Neural progenitor cell (in vitro differentiated cells): ENCODE measurements at regions not wholly inside any gene's neighbourhood (a gene's known extent, or its start where the extent isn't known, plus 50 kb on each side); places are given as distances from the start of the nearest gene placed in this dataset.

Experiments used
- DNase-seq: peaks from one replicate; pipeline ENCODE4 v3.0.0-alpha.2; 2016; ENCODE audit warnings: low spot score
- H2AFZ ChIP-seq: fragments of 200-600 bp; sonication (generic); replicated peaks from 2 replicates; pipeline ENCODE4 v1.6.1; 2016; ENCODE audit warnings: antibody characterized with exemption
- H3F3A ChIP-seq: fragments of 200-600 bp; sonication (generic); 2 replicates; pipeline ENCODE4 v1.6.1; 2016; ENCODE audit warnings: antibody characterized with exemption, low read depth
- H3K27ac ChIP-seq: fragments of 200-600 bp; sonication (generic); 2 replicates; pipeline ENCODE4 v1.5.1; 2016; ENCODE audit warnings: mild to moderate bottlenecking
- H3K27me3 ChIP-seq: fragments of 200-600 bp; sonication (generic); 2 replicates; pipeline ENCODE4 v1.6.1; 2016; ENCODE audit warnings: mild to moderate bottlenecking, moderate library complexity
- H3K36me3 ChIP-seq: fragments of 200-600 bp; sonication (generic); 2 replicates; pipeline ENCODE4 v1.5.1; 2016
- H3K4me1 ChIP-seq: fragments of 200-600 bp; sonication (generic); 2 replicates; pipeline ENCODE4 v1.6.1; 2016; ENCODE audit warnings: mixed run types
- H3K4me2 ChIP-seq: fragments of 200-600 bp; sonication (generic); 2 replicates; pipeline ENCODE4 v1.6.1; 2016
- H3K4me3 ChIP-seq: fragments of 200-600 bp; sonication (generic); 2 replicates; pipeline ENCODE4 v1.5.1; 2016
- H3K79me2 ChIP-seq: fragments of 200-600 bp; sonication (generic); 2 replicates; pipeline ENCODE4 v1.6.1; 2016; ENCODE audit warnings: low read depth
- H3K9ac ChIP-seq: fragments of 200-600 bp; sonication (generic); 2 replicates; pipeline ENCODE4 v1.6.1; 2016
- H3K9me3 ChIP-seq: fragments of 200-600 bp; sonication (generic); 2 replicates; pipeline ENCODE4 v1.5.1; 2016; ENCODE audit warnings: low read depth
- H4K20me1 ChIP-seq: fragments of 200-600 bp; sonication (generic); 2 replicates; pipeline ENCODE4 v1.6.1; 2016; ENCODE audit warnings: low read depth
- H3K27ac Mint-ChIP-seq: 3 replicates; pipeline ENCODE4 v1.8.0; 2021; ENCODE audit warnings: mixed read lengths
- H3K27me3 Mint-ChIP-seq: 2 replicates; pipeline ENCODE4 v1.8.0; 2022; ENCODE audit warnings: low read depth, mild to moderate bottlenecking, inconsistent platforms, moderate library complexity, mixed read lengths; ENCODE audit not compliant: insufficient read depth
- H3K36me3 Mint-ChIP-seq: 3 replicates; pipeline ENCODE4 v1.8.0; 2021; ENCODE audit warnings: mixed read lengths
- H3K4me1 Mint-ChIP-seq: 3 replicates; pipeline ENCODE4 v1.8.0; 2021; ENCODE audit warnings: mixed read lengths
- H3K4me3 Mint-ChIP-seq: 3 replicates; pipeline ENCODE4 v1.8.0; 2021; ENCODE audit warnings: mild to moderate bottlenecking, moderate library complexity, mixed read lengths
- H3K9me3 Mint-ChIP-seq: 3 replicates; pipeline ENCODE4 v1.8.0; 2020; ENCODE audit warnings: mixed read lengths
- CTCF ChIP-seq: fragments of 200-600 bp; sonication (generic); IDR thresholded peaks from 2 replicates; pipeline ENCODE4 v1.5.1; 2017; ENCODE audit warnings: antibody characterized with exemption, mild to moderate bottlenecking
- EZH2 ChIP-seq: fragments of 200-600 bp; sonication (generic); IDR thresholded peaks from 2 replicates; pipeline ENCODE4 v1.6.1; 2017; ENCODE audit warnings: antibody characterized with exemption, mild to moderate bottlenecking, moderate library complexity
- EZH2phosphoT487 ChIP-seq: fragments of 200-600 bp; sonication (generic); IDR thresholded peaks from 2 replicates; pipeline ENCODE4 v1.6.1; 2017; ENCODE audit warnings: antibody characterized with exemption

- Mint-ChIP-seq H3K9me3 (peaks cover 3% of the 10 kb centered on the region), H3K36me3 (no peaks in the 10 kb centered on the region), H3K27ac (no peak overlapping the region)
Measured at GRCh38 chr2:123636232-123636631, 388.9 kb upstream of the CNTNAP5 start.

DNA sequence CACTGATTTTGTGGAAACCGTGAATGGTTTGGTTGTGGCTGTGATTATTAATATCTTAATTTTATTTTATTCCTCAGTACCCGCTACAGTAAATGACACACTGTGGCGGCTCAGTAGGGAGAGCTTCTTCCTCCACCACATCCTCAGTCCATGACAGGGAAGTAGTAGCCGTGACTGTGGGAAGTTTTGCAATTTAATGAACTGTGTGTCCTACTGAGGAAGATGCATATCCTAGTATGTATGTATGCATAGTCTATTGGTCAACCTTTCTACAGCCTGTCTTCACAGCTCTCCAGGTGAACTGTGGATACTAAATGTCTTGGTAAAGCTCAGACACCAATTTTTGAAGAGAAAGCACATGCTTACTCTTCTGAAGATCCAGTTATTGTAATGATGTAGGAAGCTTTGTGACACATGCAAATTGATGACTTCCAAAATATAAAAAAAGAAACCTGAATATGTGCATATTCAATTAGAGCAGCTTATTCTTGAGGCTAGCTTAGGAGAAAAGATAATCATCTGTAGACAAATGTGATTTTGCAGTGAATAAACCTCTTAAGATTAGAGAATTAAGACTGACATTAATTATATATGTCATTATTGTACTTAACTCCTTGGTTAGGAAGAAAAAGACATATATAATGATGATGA, 384.3 kb upstream of the CNTNAP5 start:
- no peaks in the 10 kb centered on the region for H3K9me3 Mint-ChIP-seq
- H3K4me2 ChIP-seq: no peak overlapping the region
- no peak overlapping the region for H3K4me3 ChIP-seq
- H3K4me1 ChIP-seq: no peaks in the 10 kb centered on the region
- H3K27ac ChIP-seq: no peak overlapping the region
- H3K36me3 Mint-ChIP-seq: no peaks in the 10 kb centered on the region
- H4K20me1 ChIP-seq: no peaks in the 10 kb centered on the region
- TF ChIP-seq EZH2 (no peak), CTCF (no peak), EZH2phosphoT487 (no peak)
- no peaks in the 10 kb centered on the region for H3K9me3 ChIP-seq
- no peaks in the 10 kb centered on the region for H3F3A ChIP-seq
- no peak overlapping the region for H3K9ac ChIP-seq
- H3K4me1 Mint-ChIP-seq: no peaks in the 10 kb centered on the region
- no peaks in the 10 kb centered on the region for H3K27me3 Mint-ChIP-seq
- no peak overlapping the region for H3K4me3 Mint-ChIP-seq
- no peaks in the 10 kb centered on the region for H3K36me3 ChIP-seq
- no peak overlapping the region for H2AFZ ChIP-seq
- no peaks in the 10 kb centered on the region for H3K79me2 ChIP-seq
- DNase-seq: no peak
- H3K27me3 ChIP-seq: no peaks in the 10 kb centered on the region
- no peak overlapping the region for H3K27ac Mint-ChIP-seq

More at GRCh38 chr2:123636232-123636631, 388.9 kb upstream of the CNTNAP5 start:
- no peaks in the 10 kb centered on the region for H3K4me1 Mint-ChIP-seq
- H4K20me1 ChIP-seq: no peaks in the 10 kb centered on the region
- no peaks in the 10 kb centered on the region for H3K27me3 Mint-ChIP-seq
- no peaks in the 10 kb centered on the region for H3K9me3 ChIP-seq
- H3K36me3 ChIP-seq: no peaks in the 10 kb centered on the region
- H3K79me2 ChIP-seq: no peaks in the 10 kb centered on the region
- no peak overlapping the region for H3K9ac ChIP-seq
- no peak for DNase-seq
- no peak overlapping the region for H3K4me3 Mint-ChIP-seq
- no peak overlapping the region for H3K4me3 ChIP-seq
- no peaks in the 10 kb centered on the region for H3F3A ChIP-seq
- H3K27ac ChIP-seq: no peak overlapping the region
- no peaks in the 10 kb centered on the region for H3K4me1 ChIP-seq
- H3K4me2 ChIP-seq: no peak overlapping the region
- TF ChIP-seq CTCF (no peak), EZH2phosphoT487 (no peak), EZH2 (no peak)
- H2AFZ ChIP-seq: no peak overlapping the region
- no peaks in the 10 kb centered on the region for H3K27me3 ChIP-seq

GRCh38 chr2:123644053-123644452, 381.0 kb upstream of the CNTNAP5 start:
- H3K27me3 Mint-ChIP-seq: no peaks in the 10 kb centered on the region
- TF ChIP-seq EZH2: no peak
- TF ChIP-seq CTCF: no peak
- TF ChIP-seq EZH2phosphoT487: no peak
- Histone ChIP-seq H3K9me3 (no peaks in the 10 kb centered on the region), H3K27me3 (no peaks in the 10 kb centered on the region), H3K9ac (no peak overlapping the region), H3K4me2 (no peak overlapping the region), H4K20me1 (no peaks in the 10 kb centered on the region), H3K4me3 (no peak overlapping the region), H3F3A (no peaks in the 10 kb centered on the region), H3K36me3 (no peaks in the 10 kb centered on the region), H3K4me1 (no peaks in the 10 kb centered on the region), H2AFZ (no peak overlapping the region), H3K27ac (no peak overlapping the region), H3K79me2 (no peaks in the 10 kb centered on the region)
- H3K4me1 Mint-ChIP-seq: no peaks in the 10 kb centered on the region
- no peak overlapping the region for H3K27ac Mint-ChIP-seq
- H3K9me3 Mint-ChIP-seq: no peaks in the 10 kb centered on the region
- no peaks in the 10 kb centered on the region for H3K36me3 Mint-ChIP-seq
- no peak overlapping the region for H3K4me3 Mint-ChIP-seq
- no peak for DNase-seq
